Left ventricle myocardium superior (tissue), 1 donor: ENCODE measurements at regions not wholly inside any gene's neighbourhood (a gene's known extent, or its start where the extent isn't known, plus 50 kb on each side); places are given as distances from the start of the nearest gene placed in this dataset.

Source experiments
- ATAC-seq: fragments of 200-7000 bp; cut with Tn5 transposase; one replicate; pipeline ENCODE4 v1.9.1; 2020; ENCODE audit warnings: mild to moderate bottlenecking, moderate library complexity
- DNase-seq: peaks from one replicate; pipeline ENCODE4 v3.0.0-alpha.2; 2020
- intact Hi-C: fragments of 100-400 bp; cut with micrococcal nuclease; formaldehyde crosslinking; loops from one replicate; pipeline ENCODE4 v1.11.0; 2022
- donor health status: DM: no; HTN: yes; CAD: no; lungs with severe emphysema.

DNA sequence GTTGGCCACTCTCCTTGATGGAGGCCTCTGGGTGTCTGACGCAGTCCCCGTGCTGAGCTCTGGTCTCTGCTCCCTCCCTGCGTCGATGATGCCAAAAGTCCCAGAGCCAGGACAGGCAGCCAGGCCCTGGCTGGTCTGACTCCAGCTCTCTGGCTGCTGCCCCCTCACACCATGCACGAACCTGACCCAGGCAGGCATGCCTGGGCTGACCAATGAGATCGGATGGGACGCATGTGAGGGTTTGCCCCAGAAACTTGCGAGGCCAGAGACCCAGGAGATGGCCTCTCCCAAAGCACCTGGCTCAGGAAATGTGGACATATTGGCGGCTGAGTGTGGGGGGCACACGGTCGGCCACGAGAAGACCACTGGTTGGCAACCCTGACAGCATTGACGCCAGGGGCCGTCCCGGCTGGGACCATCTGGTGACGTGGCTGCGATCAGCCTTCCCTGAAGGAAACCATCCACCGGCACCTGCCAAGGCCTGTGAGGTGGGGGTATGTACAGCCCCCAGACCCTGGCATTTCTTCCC is 51.2 kb upstream of the FRMD1 start:
- DNase-seq (no peak), ATAC-seq (peak; percentile 12)
- intact Hi-C loops = no loop called here

DNA sequence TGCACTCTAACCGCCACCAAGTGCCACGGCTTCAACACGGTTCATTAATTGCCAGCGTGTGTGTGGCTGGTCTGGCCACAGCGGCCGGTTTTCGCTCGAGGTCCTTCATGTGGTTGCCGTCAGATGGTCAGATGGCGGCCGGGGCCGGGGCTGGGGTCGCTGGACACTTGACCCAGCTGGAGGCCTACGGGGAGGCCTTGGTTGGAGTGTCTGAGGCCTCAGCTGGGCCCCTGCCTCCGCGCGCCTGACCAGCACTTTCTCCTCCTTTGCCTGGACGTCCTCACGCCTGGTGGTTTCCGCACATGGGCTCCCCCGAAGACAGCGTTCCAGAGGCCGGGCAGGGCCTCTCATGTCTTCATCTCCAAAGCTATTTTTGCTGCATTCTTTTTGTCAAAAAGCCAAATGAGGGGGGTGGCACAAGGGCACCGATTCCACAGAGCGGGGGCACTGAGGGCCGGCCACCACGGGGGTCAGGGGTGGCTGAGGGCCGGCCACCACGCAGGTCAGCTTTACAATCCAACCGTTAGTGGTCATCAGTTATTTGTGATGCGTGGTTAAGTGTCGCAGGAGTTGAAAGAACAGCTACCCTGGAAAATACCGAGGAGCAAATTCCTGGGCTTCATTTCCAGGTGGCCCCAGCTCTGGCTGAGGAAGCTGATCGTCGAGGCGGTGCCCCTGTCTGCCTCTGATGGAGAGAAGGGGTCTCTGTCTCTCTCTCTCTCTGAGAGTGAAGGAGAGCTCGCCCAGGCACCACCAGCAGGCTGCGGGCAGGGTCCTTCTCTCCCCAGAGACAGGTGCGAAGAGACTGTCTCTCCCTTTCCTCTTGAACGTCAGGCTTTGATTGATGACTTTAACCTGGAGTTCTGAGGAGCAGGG is 50.5 kb upstream of the FRMD1 start:
- DNase-seq (no peak), ATAC-seq (no peak)
- intact Hi-C loops = no loop called here

DNA sequence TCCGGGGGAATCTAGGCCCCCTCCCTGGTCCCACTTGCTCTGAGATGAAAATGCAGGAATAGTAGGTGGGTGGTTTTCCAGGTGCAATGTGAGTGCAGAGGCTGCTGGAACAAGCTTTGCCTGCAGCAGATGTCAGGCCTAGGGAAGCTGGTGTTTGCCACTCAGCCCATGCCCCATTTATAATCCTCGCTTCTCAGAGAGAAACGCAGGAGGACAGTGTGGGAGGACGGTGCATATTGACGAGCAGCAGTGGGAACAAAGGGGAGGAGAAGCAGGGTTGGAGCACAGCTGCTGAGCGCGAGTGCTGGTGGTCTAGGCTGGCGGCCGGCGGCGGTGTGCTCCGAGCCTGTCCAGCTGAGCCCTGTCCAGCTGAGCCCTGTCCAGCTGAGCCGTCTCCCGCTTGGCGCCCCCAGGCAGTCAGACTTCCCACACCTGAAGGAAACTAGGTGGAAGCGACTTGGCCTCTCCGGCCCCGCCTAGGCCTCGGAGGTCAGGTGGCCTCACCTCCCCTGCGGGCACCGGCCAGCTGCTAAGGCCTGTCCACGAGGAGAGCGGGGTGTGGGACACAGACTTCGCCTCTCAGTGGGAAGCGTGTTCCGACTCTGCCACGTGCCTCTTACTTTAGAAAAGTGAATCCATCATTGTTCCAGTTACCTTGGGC is 49.7 kb upstream of the FRMD1 start:
- intact Hi-C loops = no loop called here
- no peak for DNase-seq
- ATAC-seq = no peak
